Activated naive CD4-positive, alpha-beta T cell treated with anti-CD3 and anti-CD28 coated beads for 36 hours (primary cell): ENCODE measurements at regions not wholly inside any gene's neighbourhood (a gene's known extent, or its start where the extent isn't known, plus 50 kb on each side); places are given as distances from the start of the nearest gene placed in this dataset.

Experiments used
- CTCF ChIA-PET: fragments of 350-600 bp; sonication (Branson Sonifier 250); formaldehyde crosslinking; loops from one replicate; lab custom pipeline; 2021; ENCODE audit warnings: antibody characterized with exemption; lab: Charles Lee
- DNase-seq: peaks from one replicate; pipeline ENCODE4 v3.0.0-alpha.2; 2020
- H3K27ac Mint-ChIP-seq: one replicate; pipeline ENCODE4 v1.8.0; 2021; ENCODE audit warnings: mild to moderate bottlenecking, mixed read lengths
- H3K27me3 Mint-ChIP-seq: one replicate; pipeline ENCODE4 v1.8.0; 2021; ENCODE audit warnings: low read depth, mixed read lengths
- H3K36me3 Mint-ChIP-seq: one replicate; pipeline ENCODE4 v1.8.0; 2021; ENCODE audit warnings: low read depth, mixed read lengths
- H3K4me1 Mint-ChIP-seq: one replicate; pipeline ENCODE4 v1.8.0; 2021; ENCODE audit warnings: low read depth, mixed read lengths
- H3K4me3 Mint-ChIP-seq: one replicate; pipeline ENCODE4 v1.8.0; 2021; ENCODE audit warnings: mild to moderate bottlenecking, moderate library complexity, mixed read lengths
- H3K9me3 Mint-ChIP-seq: one replicate; pipeline ENCODE4 v1.8.0; 2021; ENCODE audit warnings: mixed read lengths
- intact Hi-C: fragments of 100-400 bp; cut with micrococcal nuclease; formaldehyde crosslinking; loops from one replicate; pipeline ENCODE4 v1.15.1; 2023

- intact Hi-C loops: no loop called here
- Mint-ChIP-seq H3K36me3 (no peaks in the 10 kb centered on the region), H3K9me3 (no peaks in the 10 kb centered on the region), H3K4me3 (no peak overlapping the region), H3K27ac (no peak overlapping the region), H3K4me1 (no peaks in the 10 kb centered on the region), H3K27me3 (peaks cover 3% of the 10 kb centered on the region)
- CTCF ChIA-PET: no interaction called here
- DNase-seq: no peak
Observed at GRCh38 chr6:164124473-164124872, 710.0 kb downstream of the QKI start.

- no peak overlapping the region for H3K4me3 Mint-ChIP-seq
- no peaks in the 10 kb centered on the region for H3K4me1 Mint-ChIP-seq
- CTCF ChIA-PET: no interaction called here
- intact Hi-C loops: no loop called here
- no peaks in the 10 kb centered on the region for H3K36me3 Mint-ChIP-seq
- H3K27ac Mint-ChIP-seq: no peak overlapping the region
- H3K9me3 Mint-ChIP-seq: no peaks in the 10 kb centered on the region
- DNase-seq: no peak
- H3K27me3 Mint-ChIP-seq: peaks cover 4% of the 10 kb centered on the region
Observed at GRCh38 chr6:164122109-164122508, 707.6 kb downstream of the QKI start.

GRCh38 chr6:164121527-164121926 is 707.0 kb downstream of the QKI start:
- Mint-ChIP-seq H3K4me1 (no peaks in the 10 kb centered on the region), H3K27me3 (peaks cover 4% of the 10 kb centered on the region), H3K36me3 (no peaks in the 10 kb centered on the region), H3K9me3 (no peaks in the 10 kb centered on the region), H3K4me3 (no peak overlapping the region), H3K27ac (no peak overlapping the region)
- intact Hi-C loops: no loop called here
- CTCF ChIA-PET: no interaction called here
- no peak for DNase-seq

DNA sequence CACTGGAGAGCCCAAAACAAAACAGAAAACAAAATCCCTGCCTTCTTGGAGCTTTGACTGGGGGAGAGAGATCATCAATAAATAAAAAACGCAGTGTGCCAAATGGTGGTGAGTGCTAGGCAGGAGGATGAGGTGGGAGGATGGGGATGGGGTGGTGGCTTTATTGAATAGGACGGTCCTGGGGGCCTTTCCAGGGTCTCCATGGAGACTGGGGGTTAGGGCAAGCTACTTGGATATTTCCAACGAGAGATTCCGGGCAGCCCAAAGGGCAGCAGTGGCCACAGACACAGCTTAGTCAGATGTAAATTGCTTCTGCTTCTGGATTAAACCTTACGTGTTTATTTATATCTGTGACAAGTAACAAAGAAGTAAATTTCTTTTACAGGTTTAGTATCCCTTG is 700.1 kb downstream of the QKI start:
- CTCF ChIA-PET: no interaction called here
- intact Hi-C loops: no loop called here
- Mint-ChIP-seq H3K9me3 (no peaks in the 10 kb centered on the region), H3K4me3 (no peak overlapping the region), H3K27me3 (peaks cover 25% of the 10 kb centered on the region), H3K36me3 (no peaks in the 10 kb centered on the region), H3K4me1 (no peaks in the 10 kb centered on the region), H3K27ac (no peak overlapping the region)
- no peak for DNase-seq

DNA sequence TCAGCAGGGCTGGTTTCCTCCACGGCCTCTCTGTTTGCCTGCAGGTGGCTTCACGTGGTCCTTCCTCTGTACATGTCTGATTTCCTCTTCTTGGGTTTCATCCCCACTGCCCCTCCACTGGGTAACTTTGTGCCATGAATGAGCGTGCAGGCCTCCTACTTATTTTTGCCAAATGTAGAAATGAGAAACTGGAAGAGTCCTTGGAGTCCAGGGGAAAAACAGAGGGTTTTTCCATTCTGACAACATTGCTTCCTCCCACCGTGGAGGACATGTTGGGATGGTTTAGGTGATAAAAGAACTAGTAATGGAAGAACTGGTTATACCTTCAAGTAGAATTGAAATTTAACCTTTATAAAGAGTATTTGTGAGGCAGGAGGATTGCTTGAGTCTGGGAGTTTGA is 699.5 kb downstream of the QKI start:
- Mint-ChIP-seq H3K4me3 (no peak overlapping the region), H3K27me3 (peaks cover 29% of the 10 kb centered on the region), H3K4me1 (peaks cover 3% of the 10 kb centered on the region), H3K9me3 (no peaks in the 10 kb centered on the region), H3K27ac (no peak overlapping the region), H3K36me3 (no peaks in the 10 kb centered on the region)
- CTCF ChIA-PET: no interaction called here
- intact Hi-C loops: no loop called here
- no peak for DNase-seq

GRCh38 chr6:164113637-164114036 is 699.1 kb downstream of the QKI start:
- no peak for DNase-seq
- H3K4me3 Mint-ChIP-seq: no peak overlapping the region
- H3K27me3 Mint-ChIP-seq: peaks cover 33% of the 10 kb centered on the region
- H3K36me3 Mint-ChIP-seq: no peaks in the 10 kb centered on the region
- peaks cover 3% of the 10 kb centered on the region for H3K4me1 Mint-ChIP-seq
- no peak overlapping the region for H3K27ac Mint-ChIP-seq
- H3K9me3 Mint-ChIP-seq: no peaks in the 10 kb centered on the region
- CTCF ChIA-PET: no interaction called here
- intact Hi-C loops: no loop called here

- intact Hi-C loops: no loop called here
- H3K36me3 Mint-ChIP-seq: no peaks in the 10 kb centered on the region
- peaks cover 39% of the 10 kb centered on the region for H3K27me3 Mint-ChIP-seq
- H3K4me3 Mint-ChIP-seq: no peak overlapping the region
- H3K9me3 Mint-ChIP-seq: no peaks in the 10 kb centered on the region
- no peak overlapping the region for H3K27ac Mint-ChIP-seq
- no peak for DNase-seq
- CTCF ChIA-PET: interaction anchor here (0.6 kb wide), 1 partner anchor 78 kb away, joined by 5 read pairs; no protein-coding TSS in a partner anchor
- H3K4me1 Mint-ChIP-seq: peaks cover 3% of the 10 kb centered on the region
Observed at GRCh38 chr6:164109770-164110140, 695.2 kb downstream of the QKI start.

GRCh38 chr6:164108869-164109769 is 694.6 kb downstream of the QKI start:
- no peak overlapping the region for H3K27ac Mint-ChIP-seq
- H3K9me3 Mint-ChIP-seq: no peaks in the 10 kb centered on the region
- peaks cover 39% of the 10 kb centered on the region for H3K27me3 Mint-ChIP-seq
- H3K4me1 Mint-ChIP-seq: peaks cover 3% of the 10 kb centered on the region
- intact Hi-C loops: no loop called here
- no peak overlapping the region for H3K4me3 Mint-ChIP-seq
- no peak for DNase-seq
- H3K36me3 Mint-ChIP-seq: no peaks in the 10 kb centered on the region
- CTCF ChIA-PET: interaction anchor here (0.6 kb wide), 1 partner anchor 77 kb away, joined by 5 read pairs; no protein-coding TSS in a partner anchor

DNA sequence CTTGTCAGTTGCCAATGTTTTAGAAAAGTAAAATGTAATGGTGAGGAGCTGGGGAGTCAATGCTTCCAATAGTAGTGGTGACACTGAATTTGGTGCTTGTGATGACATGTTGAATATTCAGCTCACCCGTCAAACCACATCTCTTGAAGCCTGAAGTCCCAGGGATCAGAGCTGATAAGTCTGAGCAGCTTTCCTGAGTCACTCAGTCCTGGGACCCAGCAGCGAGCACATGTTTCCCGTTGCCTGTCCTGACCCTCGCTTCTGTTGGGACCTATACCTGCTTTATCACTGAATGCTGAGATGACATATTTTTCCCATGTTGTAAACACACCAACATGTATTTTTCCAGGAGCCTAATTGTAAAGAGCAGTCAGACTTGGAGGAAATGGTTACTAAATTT is 693.6 kb downstream of the QKI start:
- no peak overlapping the region for H3K27ac Mint-ChIP-seq
- no peak overlapping the region for H3K4me3 Mint-ChIP-seq
- DNase-seq: no peak
- intact Hi-C loops: no loop called here
- CTCF ChIA-PET: no interaction called here
- H3K9me3 Mint-ChIP-seq: no peaks in the 10 kb centered on the region
- peaks cover 3% of the 10 kb centered on the region for H3K4me1 Mint-ChIP-seq
- H3K36me3 Mint-ChIP-seq: no peaks in the 10 kb centered on the region
- H3K27me3 Mint-ChIP-seq: peaks cover 35% of the 10 kb centered on the region

GRCh38 chr6:164107297-164107995 is 692.9 kb downstream of the QKI start:
- no peaks in the 10 kb centered on the region for H3K9me3 Mint-ChIP-seq
- no peak overlapping the region for H3K4me3 Mint-ChIP-seq
- CTCF ChIA-PET: no interaction called here
- H3K27me3 Mint-ChIP-seq: peaks cover 37% of the 10 kb centered on the region
- H3K36me3 Mint-ChIP-seq: no peaks in the 10 kb centered on the region
- DNase-seq: no peak
- intact Hi-C loops: loop anchor here (2.0 kb wide), 1 partner anchor 691 kb away; no protein-coding TSS in a partner anchor
- H3K27ac Mint-ChIP-seq: no peak overlapping the region
- peaks cover 3% of the 10 kb centered on the region for H3K4me1 Mint-ChIP-seq

GRCh38 chr6:164106345-164106769 is 691.8 kb downstream of the QKI start:
- CTCF ChIA-PET: no interaction called here
- H3K9me3 Mint-ChIP-seq: no peaks in the 10 kb centered on the region
- no peak for DNase-seq
- intact Hi-C loops: loop anchor here (2.0 kb wide), 1 partner anchor 690 kb away; no protein-coding TSS in a partner anchor
- no peak overlapping the region for H3K27ac Mint-ChIP-seq
- H3K36me3 Mint-ChIP-seq: no peaks in the 10 kb centered on the region
- H3K27me3 Mint-ChIP-seq: peaks cover 36% of the 10 kb centered on the region
- peaks cover 3% of the 10 kb centered on the region for H3K4me1 Mint-ChIP-seq
- no peak overlapping the region for H3K4me3 Mint-ChIP-seq

GRCh38 chr6:164105705-164106104 is 691.2 kb downstream of the QKI start:
- no peaks in the 10 kb centered on the region for H3K36me3 Mint-ChIP-seq
- intact Hi-C loops: loop anchor here (2.0 kb wide), 1 partner anchor 689 kb away; no protein-coding TSS in a partner anchor
- no peak for DNase-seq
- H3K4me1 Mint-ChIP-seq: peaks cover 3% of the 10 kb centered on the region
- H3K27ac Mint-ChIP-seq: no peak overlapping the region
- H3K9me3 Mint-ChIP-seq: no peaks in the 10 kb centered on the region
- H3K27me3 Mint-ChIP-seq: peaks cover 34% of the 10 kb centered on the region
- CTCF ChIA-PET: no interaction called here
- no peak overlapping the region for H3K4me3 Mint-ChIP-seq
